ENCODE measurements at regions not wholly inside any gene's neighbourhood (a gene's known extent, or its start where the extent isn't known, plus 50 kb on each side); places are given as distances from the start of the nearest gene placed in this dataset.

- TF ChIP-seq ZNF274 (IDR thresholded peaks at IDR 0.05; ENCODE audit: low read depth, low read length) (no peak), SUZ12 (IDR thresholded peaks at IDR 0.05; ENCODE audit: extremely low read depth, insufficient read depth, insufficient read length) (no peak), YY1 (IDR thresholded peaks at IDR 0.05; ENCODE audit: insufficient read depth, insufficient read length) (no peak)
Observed at GRCh38 chr11:109784536-109784935, 308.7 kb upstream of the ZC3H12C start.

All from NT2/D1 (cell line).